WI38 (cell line): ENCODE measurements at regions not wholly inside any gene's neighbourhood (a gene's known extent, or its start where the extent isn't known, plus 50 kb on each side); places are given as distances from the start of the nearest gene placed in this dataset.

ENCODE experiments used
- H3K4me3 ChIP-seq: 2 replicates; pipeline ENCODE4 v1.5.1; 2011; ENCODE audit warnings: low read depth, mild to moderate bottlenecking, control low read depth, low read length
- TF ChIP-seq, protein P1 (sequence below): IDR thresholded peaks from 2 replicates; pipeline ENCODE4 v1.5.1; 2012; ENCODE audit warnings: low read depth, mild to moderate bottlenecking, control low read depth, low read length

DNA sequence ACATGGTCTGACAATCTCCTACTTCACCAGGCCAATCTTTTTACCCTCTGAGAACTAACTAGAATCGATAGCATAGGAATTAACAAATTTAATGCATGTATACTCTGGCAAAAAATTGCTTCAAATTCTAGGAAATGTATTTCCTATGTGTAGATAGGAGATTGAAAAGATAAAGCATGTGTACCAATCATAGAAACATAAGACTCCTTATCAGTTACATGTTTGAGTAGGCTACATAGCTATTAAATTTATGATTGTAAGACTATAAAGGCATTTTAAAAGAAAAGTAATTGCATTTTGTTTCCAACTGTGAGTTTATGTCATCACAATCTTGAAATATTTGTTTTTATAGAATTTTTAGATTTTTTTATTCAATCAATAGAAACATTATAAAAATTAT lies 196.6 kb upstream of the HEY2 start:
- TF ChIP-seq, protein P1, sequence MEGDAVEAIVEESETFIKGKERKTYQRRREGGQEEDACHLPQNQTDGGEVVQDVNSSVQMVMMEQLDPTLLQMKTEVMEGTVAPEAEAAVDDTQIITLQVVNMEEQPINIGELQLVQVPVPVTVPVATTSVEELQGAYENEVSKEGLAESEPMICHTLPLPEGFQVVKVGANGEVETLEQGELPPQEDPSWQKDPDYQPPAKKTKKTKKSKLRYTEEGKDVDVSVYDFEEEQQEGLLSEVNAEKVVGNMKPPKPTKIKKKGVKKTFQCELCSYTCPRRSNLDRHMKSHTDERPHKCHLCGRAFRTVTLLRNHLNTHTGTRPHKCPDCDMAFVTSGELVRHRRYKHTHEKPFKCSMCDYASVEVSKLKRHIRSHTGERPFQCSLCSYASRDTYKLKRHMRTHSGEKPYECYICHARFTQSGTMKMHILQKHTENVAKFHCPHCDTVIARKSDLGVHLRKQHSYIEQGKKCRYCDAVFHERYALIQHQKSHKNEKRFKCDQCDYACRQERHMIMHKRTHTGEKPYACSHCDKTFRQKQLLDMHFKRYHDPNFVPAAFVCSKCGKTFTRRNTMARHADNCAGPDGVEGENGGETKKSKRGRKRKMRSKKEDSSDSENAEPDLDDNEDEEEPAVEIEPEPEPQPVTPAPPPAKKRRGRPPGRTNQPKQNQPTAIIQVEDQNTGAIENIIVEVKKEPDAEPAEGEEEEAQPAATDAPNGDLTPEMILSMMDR = no peak

GRCh38 chr6:125554456-125554855 lies 195.0 kb upstream of the HEY2 start:
- TF ChIP-seq, protein P1 = no peak
- H3K4me3 ChIP-seq = no peak overlapping the region

More for the DNA sequence above, 196.6 kb upstream of the HEY2 start:
- no peak overlapping the region for H3K4me3 ChIP-seq

GRCh38 chr6:125558241-125558843 lies 191.1 kb upstream of the HEY2 start:
- no peak overlapping the region for H3K4me3 ChIP-seq
- TF ChIP-seq, protein P1 = no peak

GRCh38 chr6:125558907-125559306 lies 190.5 kb upstream of the HEY2 start:
- TF ChIP-seq, protein P1 = no peak

DNA sequence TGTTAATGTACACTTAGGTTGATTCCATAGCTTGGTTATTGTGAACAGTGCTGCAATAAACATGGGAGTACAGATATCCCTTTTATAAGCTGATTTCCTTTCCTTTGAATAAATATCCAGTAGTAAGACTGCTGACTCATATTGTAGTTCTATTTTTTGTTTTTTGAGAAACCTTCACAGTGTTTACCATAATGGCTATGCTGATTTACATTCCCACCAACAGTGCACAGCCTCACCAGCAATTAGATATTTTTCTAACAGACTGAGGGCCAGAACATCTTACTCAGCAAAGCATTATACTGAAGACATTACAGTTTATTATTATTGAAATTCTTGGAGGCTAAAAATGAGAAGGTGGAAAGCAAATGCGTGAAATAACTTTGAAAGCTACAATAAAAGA lies 187.3 kb upstream of the HEY2 start:
- TF ChIP-seq, protein P1 = no peak
- no peak overlapping the region for H3K4me3 ChIP-seq

More at GRCh38 chr6:125558907-125559306, 190.5 kb upstream of the HEY2 start:
- no peak overlapping the region for H3K4me3 ChIP-seq

- no peak overlapping the region for H3K4me3 ChIP-seq
- TF ChIP-seq, protein P1 = no peak
These were observed 184.5 kb upstream of the HEY2 start for GRCh38 chr6:125564941-125565340.

- TF ChIP-seq, protein P1 = no peak
- no peak overlapping the region for H3K4me3 ChIP-seq
These were observed 182.0 kb upstream of the HEY2 start for GRCh38 chr6:125567407-125567806.
